IPS DF 19.7 (cell line): ENCODE measurements at regions not wholly inside any gene's neighbourhood (a gene's known extent, or its start where the extent isn't known, plus 50 kb on each side); places are given as distances from the start of the nearest gene placed in this dataset.
"Not testable (repeated sequence)": the region's sequence is repeated elsewhere in the genome, so short reads cannot be mapped to it uniquely, and the experiment has no call there.

ENCODE experiments used
- DNase-seq: peaks from one replicate; pipeline ENCODE4 v3.0.0-alpha.2; 2013; ENCODE audit warnings: low read depth, low spot score

DNA sequence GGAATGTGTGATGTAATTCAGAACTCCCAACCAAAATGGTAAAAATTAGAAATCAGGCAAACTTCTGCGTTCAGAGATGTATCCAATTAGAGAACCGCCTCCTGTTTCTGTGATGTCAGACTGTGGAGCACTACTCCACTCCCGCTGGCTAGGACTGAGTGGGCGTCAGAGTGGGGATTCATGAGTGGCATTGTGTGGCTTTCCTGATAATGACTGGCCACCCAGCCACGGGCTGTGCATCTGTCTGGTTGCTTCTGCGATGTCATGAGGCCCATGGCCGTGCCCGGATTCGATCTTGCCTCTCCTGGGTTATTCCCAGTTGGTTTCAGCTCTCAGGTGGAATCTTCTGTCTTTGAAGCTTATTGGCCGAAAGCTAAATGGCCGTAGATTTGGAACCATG lies 87.1 kb upstream of the KCNA1 start:
- DNase-seq: no peak

DNA sequence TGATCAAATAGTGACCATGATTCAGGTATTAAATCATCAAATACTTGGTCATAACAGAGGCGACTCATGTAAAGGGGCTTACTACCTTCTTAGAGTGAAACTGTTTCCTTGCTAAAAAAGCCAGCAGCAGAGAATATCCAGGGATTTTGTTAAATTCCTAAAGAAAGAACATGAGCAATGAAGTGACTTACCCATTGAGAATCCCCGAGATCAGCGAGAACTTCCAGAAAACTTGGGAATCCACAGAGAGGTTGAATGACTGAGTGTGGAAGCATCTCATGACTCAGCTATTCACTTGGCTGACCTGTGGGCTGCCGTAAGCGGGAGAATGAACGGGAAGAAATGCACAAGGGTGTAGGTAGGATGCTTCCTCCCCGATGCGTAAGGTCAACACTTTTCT lies 85.3 kb upstream of the KCNA1 start:
- DNase-seq: no peak

DNA sequence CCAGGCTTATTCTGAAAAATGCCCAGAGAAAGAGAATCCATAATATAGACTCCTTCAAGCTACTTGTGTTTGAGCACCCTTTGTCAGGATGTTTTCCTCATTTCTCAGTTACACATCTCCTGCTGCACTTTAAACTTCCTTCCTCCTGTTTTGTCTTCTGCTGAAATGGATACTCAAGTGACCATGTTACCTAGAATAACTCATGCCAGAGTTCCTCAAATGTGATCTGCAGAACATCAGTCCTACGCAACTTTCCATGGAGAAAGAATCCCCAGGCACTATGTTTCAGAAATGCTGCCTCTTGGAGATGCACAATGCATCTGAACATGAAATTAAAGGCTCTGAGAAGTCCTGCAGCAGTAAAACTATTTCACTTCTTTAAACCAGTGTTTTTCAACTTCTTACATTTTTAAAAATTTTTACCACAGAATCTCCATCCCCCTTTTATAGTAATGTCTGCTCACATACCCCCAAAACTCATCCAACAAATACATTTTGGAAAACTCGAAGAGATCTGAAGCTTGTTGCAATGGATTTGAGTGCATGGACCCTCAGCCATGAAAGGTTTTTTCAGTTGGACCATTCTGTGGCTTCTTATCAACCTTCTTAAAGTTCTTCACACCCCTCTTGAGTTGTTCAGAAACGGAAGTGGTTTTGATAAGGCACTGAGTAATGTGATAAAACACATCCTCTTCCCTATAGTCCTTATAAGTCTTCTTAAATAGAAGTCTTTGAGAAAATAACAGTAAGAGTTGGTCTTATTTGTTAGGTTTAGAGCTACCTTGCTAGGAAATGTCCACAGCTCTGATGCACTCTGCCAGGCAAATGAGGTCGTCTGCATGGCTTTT lies 84.5 kb upstream of the KCNA1 start:
- no peak for DNase-seq

DNA sequence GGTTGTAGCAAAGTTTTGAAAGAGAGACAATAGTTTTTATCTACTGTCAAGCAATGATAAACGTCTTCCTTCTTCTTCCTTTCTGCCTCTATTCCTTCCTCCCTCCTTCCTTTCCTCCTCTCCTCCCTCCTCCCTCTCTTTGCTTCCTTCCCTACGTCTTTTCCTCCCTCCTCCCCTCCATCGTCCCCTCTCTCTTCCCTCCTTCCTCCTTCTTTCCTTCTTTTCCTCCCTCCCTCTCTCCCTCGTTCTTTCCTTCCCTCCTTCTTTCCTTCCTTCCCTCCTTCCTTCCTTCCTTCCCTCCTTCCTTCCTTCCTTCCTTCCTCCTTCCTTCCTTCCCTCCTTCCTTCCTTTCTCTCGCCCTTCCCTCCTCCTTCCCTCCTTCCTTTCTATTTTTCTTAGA lies 82.8 kb upstream of the KCNA1 start:
- DNase-seq: no peak

DNA sequence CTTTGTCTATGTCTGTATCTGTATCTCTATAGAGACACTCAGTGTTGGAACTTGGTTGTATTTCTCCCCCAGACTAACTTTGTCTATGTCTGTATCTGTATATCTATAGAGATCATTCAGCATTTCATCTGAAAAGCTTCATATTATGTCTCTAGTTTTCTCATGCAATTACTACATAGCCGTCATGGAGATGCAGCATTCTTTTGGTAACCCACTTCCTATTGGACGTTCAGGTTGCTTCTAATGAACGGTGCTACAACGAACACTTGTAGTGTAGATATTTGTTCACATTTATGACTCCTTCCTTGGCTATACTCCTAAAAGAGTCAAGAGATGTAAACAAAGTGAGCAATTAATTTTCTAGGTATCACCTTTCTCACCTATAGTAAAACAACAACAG lies 81.5 kb upstream of the KCNA1 start:
- no peak for DNase-seq

DNA sequence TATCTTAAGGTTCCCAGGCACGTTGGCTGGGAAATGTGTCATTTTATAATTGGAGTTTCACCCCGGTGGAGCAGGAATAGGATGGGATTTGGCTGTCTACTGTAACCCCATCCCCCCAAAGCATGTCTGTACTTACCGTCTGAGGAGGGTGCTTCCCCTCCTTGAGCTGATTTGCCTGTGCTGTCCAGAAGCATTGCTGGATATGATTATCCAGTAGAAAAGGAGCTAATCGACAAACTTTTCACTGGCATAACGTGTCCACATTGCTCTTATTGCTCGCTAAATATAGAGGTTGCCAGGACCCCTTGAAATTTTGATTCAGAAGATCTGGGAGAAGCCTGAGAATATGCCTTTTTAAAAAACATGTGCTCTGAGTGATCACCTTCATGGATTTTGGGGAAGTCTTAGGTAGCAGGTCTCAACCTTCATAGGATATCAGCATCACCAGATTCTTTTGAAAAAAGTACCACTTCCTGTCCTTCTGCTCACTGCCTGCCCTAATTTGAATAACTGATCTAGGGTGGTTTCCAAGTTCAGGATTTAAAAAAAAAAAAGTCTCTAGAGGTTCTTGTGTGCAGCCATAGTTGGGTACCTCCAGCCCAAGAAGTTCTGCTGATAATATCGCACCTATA lies 80.4 kb upstream of the KCNA1 start:
- no peak for DNase-seq

DNA sequence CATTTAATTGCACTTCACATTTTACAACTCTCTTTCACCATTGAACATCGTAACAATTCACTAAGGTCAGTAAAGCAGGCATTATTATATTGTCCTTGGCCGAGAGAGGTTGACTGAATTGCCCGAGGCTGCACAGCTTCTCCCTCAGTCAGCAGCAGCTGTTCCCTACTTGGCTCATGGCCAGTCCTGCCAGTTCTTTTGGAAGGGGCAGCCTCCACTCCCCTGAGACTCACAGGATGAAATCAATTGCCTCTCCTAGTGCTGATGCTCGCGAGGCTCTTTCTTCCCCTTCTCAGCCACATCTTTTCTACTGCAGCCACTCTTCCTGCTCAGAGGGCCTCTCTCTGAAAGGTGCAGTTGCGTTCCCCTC lies 79.9 kb upstream of the KCNA1 start:
- DNase-seq: no peak

DNA sequence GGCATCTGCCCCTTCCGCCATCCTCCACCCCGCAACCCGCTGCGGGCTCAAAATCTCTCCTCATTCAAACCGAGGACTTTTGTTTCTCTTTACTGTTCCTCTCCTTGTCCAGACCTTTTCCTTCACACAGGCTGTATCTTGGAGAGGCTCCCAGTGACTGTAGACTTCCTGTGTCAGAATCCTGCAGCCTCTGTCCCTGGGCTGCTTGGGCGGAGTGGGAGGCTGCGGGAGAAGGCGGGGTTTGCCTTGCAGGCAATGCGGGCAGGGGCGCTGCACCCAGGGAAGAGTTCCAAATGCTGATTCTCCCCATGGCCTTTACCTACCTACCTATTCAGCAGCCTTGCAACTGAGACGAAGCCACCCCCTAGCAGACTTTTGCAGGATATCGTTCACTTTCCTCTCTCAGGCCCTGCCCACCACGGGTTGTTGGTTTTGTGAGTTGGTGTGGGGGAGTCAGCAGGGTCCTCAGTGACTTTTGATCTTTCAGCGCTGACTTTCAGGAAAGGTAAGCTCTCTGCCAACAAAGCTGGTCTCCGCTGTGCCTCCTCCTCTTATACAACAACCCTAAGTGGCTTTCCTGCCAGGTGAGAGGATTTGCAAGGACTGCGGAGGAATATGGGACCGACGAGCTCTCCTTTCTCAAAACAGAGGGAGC lies 79.0 kb upstream of the KCNA1 start:
- DNase-seq: no peak

DNA sequence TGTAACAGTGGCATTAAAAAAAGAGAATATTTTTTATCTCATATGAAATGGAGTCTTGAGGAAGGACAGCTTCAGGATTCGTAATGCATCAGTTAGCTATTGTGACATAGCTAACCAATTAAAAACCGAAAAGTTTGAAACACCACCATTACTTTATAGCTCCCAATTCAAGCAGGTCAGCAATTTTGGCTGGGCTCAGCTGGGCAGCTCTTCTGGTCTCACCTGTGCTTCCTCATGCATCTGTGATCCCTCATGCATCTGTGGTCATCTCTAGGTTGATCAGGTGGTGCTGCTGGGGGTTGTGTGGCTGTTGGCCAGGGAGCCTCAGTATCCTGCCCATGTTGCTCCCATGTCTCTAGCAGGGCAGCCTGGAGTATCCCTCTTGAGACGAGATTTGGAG lies 76.7 kb upstream of the KCNA1 start:
- no peak for DNase-seq

DNA sequence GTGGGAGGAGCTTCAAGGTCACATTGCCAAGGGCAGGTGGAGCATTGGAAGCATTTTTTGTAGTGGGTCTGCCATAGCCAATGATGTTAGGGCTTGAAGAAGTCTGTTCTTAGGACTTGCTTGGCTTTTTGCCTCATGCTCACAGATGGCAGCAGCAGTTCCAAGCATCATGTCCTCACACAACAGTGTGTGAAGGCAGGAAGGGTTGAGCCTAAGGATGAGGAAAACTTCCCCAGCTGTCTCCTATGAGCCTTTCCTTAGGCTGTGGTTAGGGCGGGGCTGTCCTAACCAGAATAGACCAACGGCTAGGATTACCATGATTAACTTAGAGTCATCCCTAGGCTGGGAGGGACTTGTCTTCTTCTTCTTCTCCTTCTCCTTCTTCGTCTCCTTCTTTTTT lies 76.2 kb upstream of the KCNA1 start:
- no peak for DNase-seq

DNA sequence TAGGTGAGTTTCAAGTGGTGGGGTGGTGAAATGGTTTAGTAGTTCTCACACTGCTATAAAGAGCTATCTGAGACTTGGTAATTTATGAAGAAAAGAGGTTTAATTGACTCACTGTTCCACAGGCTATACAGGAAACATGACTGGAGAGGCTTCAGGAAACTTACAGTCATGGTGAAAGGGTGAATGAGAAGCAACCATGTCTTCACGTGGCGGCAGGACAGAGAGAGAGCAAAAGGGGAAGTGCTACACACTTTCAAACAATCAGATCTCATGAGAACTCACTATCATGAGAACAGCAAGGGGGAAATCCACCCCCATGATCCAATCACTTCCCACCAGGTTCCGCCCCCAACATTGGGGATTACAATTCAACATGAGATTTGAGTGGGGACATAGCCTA lies 67.3 kb upstream of the KCNA1 start:
- DNase-seq: not testable (repeated sequence)

DNA sequence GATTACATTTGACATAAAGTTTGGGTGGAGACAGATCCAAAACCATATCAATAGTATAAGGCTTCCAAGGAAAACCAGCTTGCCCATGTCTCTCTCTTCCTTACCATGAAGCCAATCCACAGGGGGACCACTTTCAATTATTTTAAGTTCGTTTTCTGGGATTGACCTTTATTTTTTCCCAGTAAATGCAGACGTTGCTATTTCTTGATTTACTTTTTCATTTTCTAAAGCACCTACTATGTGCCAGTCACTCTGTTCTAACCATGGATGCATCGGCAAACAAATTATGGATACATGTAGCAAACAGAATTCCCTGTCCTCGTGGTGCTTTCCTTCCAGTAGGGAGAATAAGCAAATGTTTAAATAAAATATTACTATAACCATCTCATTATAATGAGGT lies 65.8 kb upstream of the KCNA1 start:
- DNase-seq: no peak

DNA sequence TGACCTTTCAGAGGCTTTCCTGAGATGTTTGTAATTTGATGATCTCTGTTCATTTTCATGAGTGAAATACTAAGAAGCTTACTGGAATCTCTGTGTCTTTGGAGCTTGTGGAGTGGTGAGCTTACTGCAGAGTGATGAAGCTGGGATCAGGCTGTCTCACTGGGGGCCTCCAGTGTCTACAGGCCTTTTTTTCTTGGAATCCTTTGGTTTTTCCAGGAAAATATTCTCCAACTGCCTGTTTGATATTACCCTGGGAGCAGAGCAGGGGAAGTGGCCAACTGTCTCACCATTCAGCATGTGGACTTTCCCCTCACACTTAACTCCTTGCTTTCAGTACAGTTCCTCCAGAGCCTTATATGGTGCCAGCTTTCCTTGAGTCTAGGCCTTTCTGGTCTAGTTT lies 62.0 kb upstream of the KCNA1 start:
- no peak for DNase-seq

DNA sequence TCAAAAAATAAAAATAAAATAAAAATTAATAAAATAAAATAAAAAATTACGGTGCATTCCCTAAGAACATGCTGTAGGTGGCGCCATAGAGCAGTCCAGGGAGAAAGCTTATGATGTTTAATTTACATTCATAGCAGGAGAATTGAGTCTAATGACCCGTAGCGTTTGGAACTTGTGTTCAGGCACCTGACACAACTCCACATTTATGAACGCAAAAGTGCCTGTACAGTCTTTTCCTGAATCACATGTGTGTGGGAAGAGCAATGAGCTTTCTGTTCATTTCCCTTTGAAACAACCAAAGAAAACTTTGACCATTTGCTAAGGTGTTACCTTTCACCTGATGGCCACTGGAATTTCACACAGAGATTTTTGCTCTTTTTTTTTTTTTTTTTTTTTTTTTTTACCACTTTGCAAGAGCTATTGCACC lies 60.6 kb upstream of the KCNA1 start:
- DNase-seq: no peak

DNA sequence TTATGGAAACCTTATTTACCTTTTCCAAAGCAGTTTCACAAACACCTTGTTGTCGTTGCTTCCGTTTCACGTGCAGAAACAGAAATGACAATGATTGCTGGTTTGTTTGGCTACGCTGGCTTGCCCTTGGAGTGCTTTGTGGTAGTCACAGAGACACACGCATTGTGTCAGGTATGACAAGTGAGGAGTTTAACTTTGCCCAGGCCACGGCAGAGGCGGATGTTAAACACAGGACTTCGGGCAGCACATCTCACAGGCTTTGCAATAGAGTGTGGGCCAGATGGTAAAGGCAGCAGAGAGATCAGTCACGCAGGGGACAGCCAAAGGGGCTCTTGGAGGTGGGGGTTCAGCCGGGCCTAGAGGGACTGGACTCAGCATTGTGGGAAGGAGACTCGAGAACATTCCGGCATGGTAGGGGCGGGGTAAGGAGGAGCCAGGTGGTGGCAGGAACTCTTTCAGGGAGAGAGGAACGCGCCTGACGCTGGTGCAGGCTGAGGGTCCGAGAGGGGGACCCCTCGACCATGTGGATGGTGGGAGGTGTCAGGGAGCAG lies 59.8 kb upstream of the KCNA1 start:
- no peak for DNase-seq

DNA sequence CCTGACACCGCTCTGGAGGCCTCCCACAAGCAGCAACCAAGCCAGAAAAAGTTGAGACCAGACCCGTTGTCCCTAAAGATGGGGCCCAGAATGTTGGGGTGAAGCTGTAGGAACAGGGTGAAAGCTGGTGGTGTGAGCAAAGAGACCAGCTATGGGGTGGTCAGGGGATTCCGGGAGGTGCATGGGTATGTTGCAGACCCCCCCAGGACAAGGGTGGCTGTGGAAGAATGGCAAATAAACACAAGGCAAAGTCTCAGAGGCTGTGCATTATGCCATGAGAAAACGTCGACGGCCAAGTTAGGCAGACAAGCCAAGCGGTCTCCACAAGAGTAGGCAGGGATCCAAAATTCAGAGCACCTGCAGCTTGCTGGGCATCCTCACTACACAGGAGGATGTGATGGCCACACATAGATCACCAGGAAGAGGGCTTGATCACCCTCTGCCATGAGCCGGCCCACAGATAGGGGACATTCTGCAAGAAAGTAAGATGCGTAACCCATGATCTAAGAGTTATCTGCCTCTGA lies 58.8 kb upstream of the KCNA1 start:
- DNase-seq: no peak

DNA sequence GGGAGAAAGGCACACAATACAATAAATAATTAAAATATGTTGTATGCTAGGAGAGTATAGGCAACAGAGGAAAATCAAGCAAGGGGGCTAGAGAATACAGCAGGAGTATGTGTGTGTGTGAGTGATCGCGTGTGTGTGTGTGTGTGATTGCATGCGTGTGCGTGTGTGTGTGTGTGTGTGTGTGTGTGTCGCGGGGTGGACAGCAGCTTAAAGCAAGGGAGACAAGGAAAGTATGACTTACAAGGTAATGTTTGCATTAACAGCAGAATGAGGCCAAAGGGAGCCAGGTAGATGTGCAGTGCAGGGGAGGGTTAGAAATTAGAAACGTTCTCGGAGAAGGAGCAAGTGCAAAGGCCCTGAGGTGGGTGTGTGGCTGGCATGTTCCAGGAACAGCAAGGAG lies 57.4 kb upstream of the KCNA1 start:
- DNase-seq: no peak

DNA sequence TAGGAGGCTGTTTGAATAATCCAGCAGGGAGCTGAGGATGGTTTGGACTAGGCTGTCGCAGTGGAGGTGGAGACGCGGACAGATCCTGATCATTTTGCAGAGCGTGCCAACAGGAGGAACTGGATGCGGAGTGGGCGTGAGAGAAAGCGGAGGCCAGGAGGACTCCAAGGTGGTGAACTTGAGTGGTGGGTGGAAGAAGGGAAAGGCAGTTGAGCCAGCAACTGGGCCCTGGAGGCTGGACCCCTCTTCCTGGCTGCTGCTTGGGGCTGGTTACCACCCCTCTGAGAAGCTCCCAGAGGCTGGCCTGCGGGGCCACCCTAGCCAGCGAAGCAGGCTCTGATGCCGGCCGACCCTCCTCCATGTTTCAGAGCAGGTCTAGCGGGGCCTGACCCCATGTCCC lies 56.8 kb upstream of the KCNA1 start:
- DNase-seq: no peak

DNA sequence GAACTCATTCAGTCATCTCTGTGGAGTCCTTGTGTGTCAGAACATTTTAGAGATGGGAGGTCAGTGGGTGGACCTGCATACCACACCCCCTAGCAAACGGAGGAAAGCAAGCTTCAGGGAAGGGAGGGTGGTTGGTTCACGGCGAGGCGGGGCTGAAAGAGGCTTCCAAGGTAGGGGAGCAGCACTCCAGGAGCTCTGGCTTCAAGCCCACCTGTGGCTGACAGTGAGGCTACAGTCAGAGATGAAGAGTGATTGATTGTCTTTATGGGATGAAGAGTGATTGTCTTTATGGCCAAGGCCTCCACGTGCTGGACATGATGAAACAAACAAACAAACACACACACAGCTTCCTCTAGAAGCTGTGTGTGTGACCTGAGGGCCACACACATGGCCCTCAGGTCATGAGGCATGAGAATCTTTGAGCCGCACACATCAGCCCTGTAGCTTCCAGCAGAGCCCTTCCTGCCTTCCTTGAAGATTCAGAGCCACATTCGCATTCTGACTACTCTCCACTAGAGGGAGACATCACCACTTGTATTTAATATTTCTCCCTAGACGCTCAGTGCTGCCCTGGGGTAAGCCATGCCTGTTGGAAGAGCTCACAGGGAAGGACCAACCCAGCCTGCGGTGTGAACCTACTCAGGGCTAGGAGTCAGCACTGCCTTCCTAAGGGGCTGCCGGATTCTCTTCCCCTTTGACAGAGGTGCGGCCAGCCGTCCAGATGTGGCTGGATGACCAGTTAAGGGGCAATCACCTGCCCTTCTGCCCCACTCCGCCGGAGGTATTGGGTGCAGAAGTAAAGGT lies 54.4 kb upstream of the KCNA1 start:
- peak; percentile 72 for DNase-seq

DNA sequence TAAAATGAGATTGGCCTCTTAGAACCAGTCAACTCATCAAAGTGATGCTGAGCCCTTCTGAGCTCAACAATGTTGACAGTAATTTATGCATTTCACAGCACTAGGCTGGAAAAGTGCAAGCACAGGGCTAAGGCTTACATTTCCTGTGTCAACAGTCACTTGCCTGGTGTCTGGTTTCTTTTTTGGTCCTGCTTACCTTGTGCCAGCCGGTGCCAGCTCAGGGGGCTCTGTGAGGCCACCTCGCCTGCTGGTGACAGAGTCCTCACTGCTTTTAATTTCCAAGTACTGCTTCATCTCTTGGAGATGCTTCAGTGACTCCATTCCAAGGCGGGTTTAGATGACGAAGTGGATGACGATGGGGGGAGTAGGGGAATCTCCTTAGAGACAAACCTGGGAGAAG lies 53.1 kb upstream of the KCNA1 start:
- DNase-seq: no peak

DNA sequence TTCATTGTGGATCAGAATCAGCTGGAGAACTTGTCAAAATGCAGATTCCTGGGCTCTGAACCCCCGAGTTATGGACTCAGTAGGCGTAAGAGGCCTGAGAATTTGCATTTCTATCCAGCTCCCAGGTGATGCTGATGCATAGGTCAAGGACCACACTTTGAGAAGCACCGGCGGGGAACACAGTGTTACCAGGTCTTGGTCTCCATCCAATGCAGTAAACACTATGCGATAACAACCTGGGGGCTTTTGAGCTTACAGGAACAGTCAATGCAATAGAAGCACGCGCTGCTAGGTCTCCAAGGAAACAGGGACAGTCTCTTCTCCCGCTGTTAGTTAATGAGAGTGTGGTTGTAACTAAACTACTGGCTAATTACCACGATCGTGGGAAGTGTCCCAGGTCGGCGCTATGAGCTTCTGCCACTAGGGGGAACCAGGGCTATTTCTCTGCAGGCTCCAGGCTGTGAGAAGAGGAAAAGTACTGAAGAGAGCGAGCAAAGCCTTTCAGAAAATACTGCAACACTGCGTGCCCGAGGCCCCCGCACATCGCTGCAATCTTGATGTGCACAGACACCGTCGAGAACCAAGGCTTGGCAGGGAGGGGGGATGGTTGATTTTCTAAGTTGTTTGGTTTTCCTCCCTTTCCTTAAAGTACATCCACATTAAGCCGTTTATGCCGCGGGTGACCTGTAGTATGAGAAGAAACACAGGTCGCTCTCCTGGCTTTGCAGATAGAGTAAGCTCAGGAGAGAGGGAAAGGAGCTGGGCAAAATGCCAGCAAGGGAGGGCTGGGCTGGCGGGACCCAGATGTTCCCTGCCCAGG lies 52.0 kb upstream of the KCNA1 start:
- peak; percentile 54 for DNase-seq
